ENCODE measurements at regions not wholly inside any gene's neighbourhood (a gene's known extent, or its start where the extent isn't known, plus 50 kb on each side); places are given as distances from the start of the nearest gene placed in this dataset.

GRCh38 chr5:167513381-167513780 lies 778.1 kb upstream of the WWC1 start:
- no peak for TF ChIP-seq CTCF (IDR thresholded peaks at IDR 0.05)
- TF ChIP-seq POLR2A (IDR thresholded peaks at IDR 0.05): no peak
- TF ChIP-seq POLR2AphosphoS5 (IDR thresholded peaks at IDR 0.05): no peak
- no peak for TF ChIP-seq EP300 (IDR thresholded peaks at IDR 0.05; ENCODE audit: low read depth)

All from transverse colon (tissue), 4 donors.